ENCODE measurements at regions not wholly inside any gene's neighbourhood (a gene's known extent, or its start where the extent isn't known, plus 50 kb on each side); places are given as distances from the start of the nearest gene placed in this dataset.

- TF ChIP-seq ZFX (IDR thresholded peaks at IDR 0.05) = no peak
- TF ChIP-seq, protein P1, sequence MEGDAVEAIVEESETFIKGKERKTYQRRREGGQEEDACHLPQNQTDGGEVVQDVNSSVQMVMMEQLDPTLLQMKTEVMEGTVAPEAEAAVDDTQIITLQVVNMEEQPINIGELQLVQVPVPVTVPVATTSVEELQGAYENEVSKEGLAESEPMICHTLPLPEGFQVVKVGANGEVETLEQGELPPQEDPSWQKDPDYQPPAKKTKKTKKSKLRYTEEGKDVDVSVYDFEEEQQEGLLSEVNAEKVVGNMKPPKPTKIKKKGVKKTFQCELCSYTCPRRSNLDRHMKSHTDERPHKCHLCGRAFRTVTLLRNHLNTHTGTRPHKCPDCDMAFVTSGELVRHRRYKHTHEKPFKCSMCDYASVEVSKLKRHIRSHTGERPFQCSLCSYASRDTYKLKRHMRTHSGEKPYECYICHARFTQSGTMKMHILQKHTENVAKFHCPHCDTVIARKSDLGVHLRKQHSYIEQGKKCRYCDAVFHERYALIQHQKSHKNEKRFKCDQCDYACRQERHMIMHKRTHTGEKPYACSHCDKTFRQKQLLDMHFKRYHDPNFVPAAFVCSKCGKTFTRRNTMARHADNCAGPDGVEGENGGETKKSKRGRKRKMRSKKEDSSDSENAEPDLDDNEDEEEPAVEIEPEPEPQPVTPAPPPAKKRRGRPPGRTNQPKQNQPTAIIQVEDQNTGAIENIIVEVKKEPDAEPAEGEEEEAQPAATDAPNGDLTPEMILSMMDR (conservative IDR thresholded peaks at IDR 0.05) = no peak
- H3K27ac ChIP-seq = no peak overlapping the region
Observed at GRCh38 chr12:124098101-124098757, 125.2 kb downstream of the ZNF664 start.

- TF ChIP-seq ZFX (IDR thresholded peaks at IDR 0.05) = no peak
- TF ChIP-seq, protein P1 (conservative IDR thresholded peaks at IDR 0.05) = no peak
- H3K27ac ChIP-seq = no peak overlapping the region
Observed at GRCh38 chr12:124098887-124099286, 125.9 kb downstream of the ZNF664 start.

DNA sequence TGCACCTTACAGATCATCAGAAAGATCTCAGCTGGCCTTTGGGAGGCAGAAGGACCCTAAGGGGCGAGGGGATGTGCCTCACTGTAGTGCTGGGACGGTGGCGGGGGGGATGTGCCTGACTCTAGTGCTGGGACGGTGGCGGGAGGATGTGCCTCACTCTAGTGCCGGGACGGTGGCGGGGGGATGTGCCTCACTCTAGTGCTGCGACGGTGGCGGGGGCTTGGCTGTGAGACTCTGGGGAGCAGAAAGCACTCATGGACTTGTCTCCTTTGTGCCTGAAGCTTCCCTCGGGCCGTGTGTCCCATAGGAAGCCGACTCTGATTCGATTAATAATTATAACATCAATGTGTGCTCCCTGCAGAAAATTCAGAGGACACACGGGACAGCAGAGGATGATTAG lies 126.6 kb downstream of the ZNF664 start:
- no peak overlapping the region for H3K27ac ChIP-seq
- TF ChIP-seq ZFX (IDR thresholded peaks at IDR 0.05) = no peak
- TF ChIP-seq, protein P1 (conservative IDR thresholded peaks at IDR 0.05) = no peak

- no peak overlapping the region for H3K27ac ChIP-seq
- TF ChIP-seq ZFX (IDR thresholded peaks at IDR 0.05) = no peak
- TF ChIP-seq, protein P1 (conservative IDR thresholded peaks at IDR 0.05) = no peak
Observed at GRCh38 chr12:124100572-124101178, 127.7 kb downstream of the ZNF664 start.

DNA sequence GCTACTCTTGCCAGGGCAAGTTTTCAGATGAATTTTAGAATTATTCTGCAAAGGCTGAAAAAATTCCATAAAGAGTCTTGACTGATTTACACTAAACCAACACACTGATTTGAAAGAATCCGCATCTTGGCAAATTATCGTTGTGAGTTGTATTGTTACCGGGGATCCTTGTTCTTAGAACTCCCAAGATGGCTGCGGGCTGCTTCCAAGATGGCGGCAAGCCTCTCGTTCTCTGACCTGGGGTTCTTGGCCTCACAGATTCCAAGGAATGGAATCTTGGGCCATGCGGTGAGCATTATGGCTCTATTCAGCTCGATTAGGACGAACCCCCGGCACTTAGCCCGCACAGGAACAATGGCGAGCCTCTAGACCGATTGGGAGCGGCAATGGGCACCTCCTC lies 132.5 kb downstream of the ZNF664 start:
- TF ChIP-seq, protein P1 (conservative IDR thresholded peaks at IDR 0.05) = no peak
- no peak for TF ChIP-seq ZFX (IDR thresholded peaks at IDR 0.05)

DNA sequence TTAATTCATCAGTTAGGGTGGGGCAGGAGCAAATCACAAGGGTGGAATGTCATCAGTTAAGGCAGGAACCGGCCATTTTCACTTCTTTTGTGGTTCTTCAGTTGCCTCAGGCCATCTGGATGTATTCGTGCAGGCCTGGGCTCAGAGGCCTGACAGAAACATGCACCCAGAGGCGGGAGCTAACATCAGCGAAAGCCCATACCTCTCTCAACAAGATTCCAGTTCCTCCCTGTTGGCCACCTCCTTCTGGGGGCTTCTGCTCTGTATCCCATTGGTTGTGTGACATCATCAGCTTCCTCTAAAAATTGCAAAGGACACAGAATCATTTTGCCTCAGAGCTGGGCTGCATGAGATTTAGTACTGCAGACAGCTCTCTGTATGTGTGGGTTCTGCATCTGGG lies 134.3 kb downstream of the ZNF664 start:
- no peak for TF ChIP-seq ZFX (IDR thresholded peaks at IDR 0.05)
- TF ChIP-seq, protein P1 (conservative IDR thresholded peaks at IDR 0.05) = no peak
- H3K27ac ChIP-seq = no peak overlapping the region

More for the DNA sequence above, 132.5 kb downstream of the ZNF664 start:
- H3K27ac ChIP-seq = no peak overlapping the region

DNA sequence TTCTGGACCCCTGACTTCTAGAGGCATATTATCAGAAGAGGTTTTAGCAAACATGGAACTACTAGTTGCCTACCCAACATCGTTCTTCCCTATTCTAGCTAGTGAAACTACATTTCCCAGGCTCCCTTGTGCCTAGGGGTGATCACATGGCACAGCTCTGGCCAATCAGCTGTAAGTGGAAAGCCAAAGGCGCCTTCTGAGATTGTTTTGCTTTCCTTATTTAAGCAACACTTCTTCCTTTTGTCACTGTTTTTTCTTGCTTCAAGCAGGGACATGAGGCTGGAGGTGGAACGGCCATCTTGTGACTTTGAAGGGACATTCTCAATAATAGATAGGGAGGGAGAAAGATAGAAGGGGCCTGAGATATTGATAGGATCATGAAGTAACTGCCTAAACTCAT lies 136.7 kb downstream of the ZNF664 start:
- H3K27ac ChIP-seq = no peak overlapping the region

More for the DNA sequence above, 136.7 kb downstream of the ZNF664 start:
- TF ChIP-seq ZFX (IDR thresholded peaks at IDR 0.05) = no peak
- TF ChIP-seq, protein P1 (conservative IDR thresholded peaks at IDR 0.05) = no peak
